ENCODE measurements at regions not wholly inside any gene's neighbourhood (a gene's known extent, or its start where the extent isn't known, plus 50 kb on each side); places are given as distances from the start of the nearest gene placed in this dataset.
A peak's percentile ranks its signal among the peaks of the same experiment; 100 is the strongest.
"Not testable (repeated sequence)": the region's sequence is repeated elsewhere in the genome, so short reads cannot be mapped to it uniquely, and the experiment has no call there.

DNA sequence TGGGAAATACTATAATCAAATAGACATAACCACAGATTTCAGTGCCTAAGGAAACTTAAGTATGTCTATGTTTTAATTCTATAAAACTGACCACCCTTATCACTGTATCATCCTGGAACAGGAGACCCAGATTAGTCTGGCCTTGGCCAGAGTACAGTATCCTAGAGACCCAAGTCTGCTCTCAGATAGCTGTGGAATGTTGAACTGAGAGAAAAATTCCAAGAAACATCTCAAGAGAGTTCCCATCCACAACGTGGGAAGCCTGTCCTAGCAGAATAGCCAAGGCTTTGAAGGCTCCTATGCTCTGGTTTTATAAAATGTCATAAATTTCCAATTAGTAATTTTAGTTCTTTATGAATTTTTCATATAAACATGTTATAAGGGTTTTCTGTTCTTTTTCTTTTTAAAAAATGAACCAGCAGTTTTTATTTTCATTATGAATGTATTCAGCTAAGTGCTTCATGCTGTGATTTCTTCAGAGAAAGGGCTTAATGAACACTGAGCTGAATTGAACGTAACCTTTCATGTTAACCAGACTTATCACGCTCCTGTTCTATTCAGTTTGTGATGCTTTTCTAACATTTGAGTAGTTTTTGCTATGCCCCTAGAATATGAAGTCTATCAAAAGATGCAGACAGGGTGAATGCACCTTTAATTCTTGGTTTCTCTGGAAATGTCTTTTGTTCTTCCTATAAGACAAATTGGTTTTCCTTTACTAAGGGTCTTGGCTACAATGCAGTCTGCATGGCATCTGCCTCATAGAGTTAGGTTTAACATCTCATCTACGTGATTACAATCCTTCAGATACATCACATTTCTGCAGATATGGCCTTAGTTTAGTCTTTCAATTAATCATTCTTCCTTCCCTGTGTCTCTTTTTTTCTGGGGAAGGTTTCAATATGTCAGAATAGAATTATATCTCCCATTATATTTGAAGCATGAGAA lies 230.8 kb downstream of the CYLC2 start:
- TF ChIP-seq, protein P1, sequence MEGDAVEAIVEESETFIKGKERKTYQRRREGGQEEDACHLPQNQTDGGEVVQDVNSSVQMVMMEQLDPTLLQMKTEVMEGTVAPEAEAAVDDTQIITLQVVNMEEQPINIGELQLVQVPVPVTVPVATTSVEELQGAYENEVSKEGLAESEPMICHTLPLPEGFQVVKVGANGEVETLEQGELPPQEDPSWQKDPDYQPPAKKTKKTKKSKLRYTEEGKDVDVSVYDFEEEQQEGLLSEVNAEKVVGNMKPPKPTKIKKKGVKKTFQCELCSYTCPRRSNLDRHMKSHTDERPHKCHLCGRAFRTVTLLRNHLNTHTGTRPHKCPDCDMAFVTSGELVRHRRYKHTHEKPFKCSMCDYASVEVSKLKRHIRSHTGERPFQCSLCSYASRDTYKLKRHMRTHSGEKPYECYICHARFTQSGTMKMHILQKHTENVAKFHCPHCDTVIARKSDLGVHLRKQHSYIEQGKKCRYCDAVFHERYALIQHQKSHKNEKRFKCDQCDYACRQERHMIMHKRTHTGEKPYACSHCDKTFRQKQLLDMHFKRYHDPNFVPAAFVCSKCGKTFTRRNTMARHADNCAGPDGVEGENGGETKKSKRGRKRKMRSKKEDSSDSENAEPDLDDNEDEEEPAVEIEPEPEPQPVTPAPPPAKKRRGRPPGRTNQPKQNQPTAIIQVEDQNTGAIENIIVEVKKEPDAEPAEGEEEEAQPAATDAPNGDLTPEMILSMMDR (IDR thresholded peaks at IDR 0.05; ENCODE audit: poor library complexity, severe bottlenecking): no peak
- H3K27me3 ChIP-seq (ENCODE audit: insufficient read depth, poor library complexity, severe bottlenecking): peaks cover 5% of the 10 kb centered on the region
- peaks cover 3% of the 10 kb centered on the region for H3K4me1 ChIP-seq (ENCODE audit: insufficient read depth, poor library complexity, severe bottlenecking)
- no peak overlapping the region for H3K4me3 ChIP-seq (ENCODE audit: severe bottlenecking)
- DNase-seq (ENCODE audit: low spot score) (no peak), ATAC-seq (ENCODE audit: low read depth) (no peak)
- no peaks in the 10 kb centered on the region for H3K36me3 ChIP-seq (ENCODE audit: low read depth)
- no peak overlapping the region for H3K27ac ChIP-seq (ENCODE audit: poor library complexity, severe bottlenecking)
- H3K9me3 ChIP-seq (ENCODE audit: severe bottlenecking): no peaks in the 10 kb centered on the region

DNA sequence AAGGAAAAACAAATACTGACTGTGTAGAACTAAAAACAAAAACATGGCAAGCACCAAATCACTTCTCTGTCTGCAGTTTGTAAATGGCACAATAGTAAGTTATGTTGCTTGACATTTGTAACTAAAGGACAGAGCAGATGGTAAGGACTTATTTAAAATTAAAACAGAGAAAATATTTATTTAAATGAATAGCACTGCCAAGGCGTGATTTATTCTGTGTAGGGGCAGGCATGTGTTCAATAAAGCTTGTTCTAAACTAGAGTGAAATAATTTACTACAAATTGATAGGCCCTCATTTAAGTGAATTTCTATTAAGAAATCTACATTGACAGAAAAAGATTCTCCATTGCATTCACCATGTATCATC lies 231.5 kb downstream of the CYLC2 start:
- TF ChIP-seq, protein P1 (IDR thresholded peaks at IDR 0.05; ENCODE audit: poor library complexity, severe bottlenecking): no peak
- Histone ChIP-seq H3K27ac (ENCODE audit: poor library complexity, severe bottlenecking) (no peak overlapping the region), H3K36me3 (ENCODE audit: low read depth) (no peaks in the 10 kb centered on the region), H3K4me1 (ENCODE audit: insufficient read depth, poor library complexity, severe bottlenecking) (peaks cover 3% of the 10 kb centered on the region), H3K4me3 (ENCODE audit: severe bottlenecking) (no peak overlapping the region), H3K9me3 (ENCODE audit: severe bottlenecking) (no peaks in the 10 kb centered on the region), H3K27me3 (ENCODE audit: insufficient read depth, poor library complexity, severe bottlenecking) (peaks cover 5% of the 10 kb centered on the region)
- DNase-seq (ENCODE audit: low spot score) (no peak), ATAC-seq (ENCODE audit: low read depth) (no peak)

DNA sequence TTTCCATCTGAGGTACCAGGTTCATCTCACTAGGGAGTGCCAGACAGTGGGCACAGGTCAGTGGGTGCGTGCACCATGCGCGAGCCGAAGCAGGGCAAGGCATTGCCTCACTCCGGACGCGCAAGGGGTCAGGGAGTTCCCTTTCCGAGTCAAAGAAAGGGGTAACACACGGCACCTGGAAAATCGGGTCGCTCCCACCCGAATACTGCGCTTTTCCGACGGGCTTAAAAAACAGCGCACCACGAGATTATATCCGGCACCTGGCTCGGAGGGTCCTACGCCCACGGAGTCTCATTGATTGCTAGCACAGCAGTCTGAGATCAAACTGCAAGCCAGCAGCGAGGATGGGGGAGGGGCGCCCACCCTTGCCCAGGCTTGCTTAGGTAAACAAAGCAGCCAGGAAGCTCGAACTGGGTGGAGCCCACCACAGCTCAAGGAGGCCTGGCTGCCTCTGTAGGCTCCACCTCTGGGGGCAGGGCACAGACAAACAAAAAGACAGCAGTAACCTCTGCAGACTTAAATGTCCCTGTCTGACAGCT lies 242.5 kb downstream of the CYLC2 start:
- ATAC-seq (ENCODE audit: low read depth); DNase-seq (ENCODE audit: low spot score): not testable (repeated sequence)

DNA sequence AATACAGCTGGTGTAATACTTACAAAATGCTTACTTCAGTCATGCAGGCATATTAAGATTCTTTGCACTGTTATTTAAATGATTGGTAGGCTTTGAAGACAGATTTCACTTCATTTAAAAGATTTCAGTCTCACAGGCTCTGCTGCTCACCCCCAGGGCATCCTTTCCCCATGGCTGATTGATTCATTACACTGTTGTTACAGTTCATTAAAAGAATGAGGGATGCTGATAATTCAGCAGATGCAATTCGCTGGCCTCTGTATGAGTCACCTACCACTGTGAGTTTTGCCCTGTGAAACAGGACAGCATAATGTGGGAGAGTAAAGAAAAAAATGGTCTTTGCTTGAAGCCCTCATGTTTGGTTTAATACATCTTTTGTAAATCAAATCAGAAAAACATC lies 246.9 kb downstream of the CYLC2 start:
- DNase-seq (ENCODE audit: low spot score): no peak
- no peaks in the 10 kb centered on the region for H3K36me3 ChIP-seq (ENCODE audit: low read depth)
- H3K27me3 ChIP-seq (ENCODE audit: insufficient read depth, poor library complexity, severe bottlenecking): peaks cover under 1% of the 10 kb centered on the region
- ATAC-seq (ENCODE audit: low read depth): peak; percentile 70
- H3K27ac ChIP-seq (ENCODE audit: poor library complexity, severe bottlenecking): no peak overlapping the region
- TF ChIP-seq, protein P1 (IDR thresholded peaks at IDR 0.05; ENCODE audit: poor library complexity, severe bottlenecking): no peak
- H3K4me1 ChIP-seq (ENCODE audit: insufficient read depth, poor library complexity, severe bottlenecking): no peaks in the 10 kb centered on the region
- no peak overlapping the region for H3K4me3 ChIP-seq (ENCODE audit: severe bottlenecking)
- no peaks in the 10 kb centered on the region for H3K9me3 ChIP-seq (ENCODE audit: severe bottlenecking)

More for the DNA sequence above, 242.5 kb downstream of the CYLC2 start:
- H3K4me3 ChIP-seq (ENCODE audit: severe bottlenecking): peak overlapping the region; percentile 9
- not testable (repeated sequence) for H3K27ac ChIP-seq (ENCODE audit: poor library complexity, severe bottlenecking); H3K9me3 ChIP-seq (ENCODE audit: severe bottlenecking); H3K36me3 ChIP-seq (ENCODE audit: low read depth); H3K27me3 ChIP-seq (ENCODE audit: insufficient read depth, poor library complexity, severe bottlenecking); H3K4me1 ChIP-seq (ENCODE audit: insufficient read depth, poor library complexity, severe bottlenecking)

DNA sequence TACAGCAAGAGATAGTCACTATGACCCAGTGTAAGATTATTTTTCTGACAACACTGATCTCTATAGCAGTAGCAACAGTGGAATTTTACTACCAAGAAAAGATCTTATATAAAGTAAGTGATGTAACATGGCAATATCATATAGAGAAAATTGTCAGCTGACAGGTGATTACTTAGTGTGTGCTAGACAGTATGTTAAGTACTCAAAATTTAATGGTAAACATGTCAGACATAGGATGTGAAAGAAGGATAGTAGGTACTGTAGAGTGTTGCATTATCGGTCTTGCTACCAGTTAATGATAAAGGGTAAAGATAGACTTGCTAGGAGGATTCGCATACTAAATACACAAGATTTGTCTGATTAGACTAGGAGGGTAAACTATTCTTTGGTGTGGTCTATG lies 247.4 kb downstream of the CYLC2 start:
- H3K36me3 ChIP-seq (ENCODE audit: low read depth): no peaks in the 10 kb centered on the region
- H3K4me1 ChIP-seq (ENCODE audit: insufficient read depth, poor library complexity, severe bottlenecking): no peaks in the 10 kb centered on the region
- TF ChIP-seq, protein P1 (IDR thresholded peaks at IDR 0.05; ENCODE audit: poor library complexity, severe bottlenecking): no peak
- no peak overlapping the region for H3K4me3 ChIP-seq (ENCODE audit: severe bottlenecking)
- H3K9me3 ChIP-seq (ENCODE audit: severe bottlenecking): no peaks in the 10 kb centered on the region
- H3K27ac ChIP-seq (ENCODE audit: poor library complexity, severe bottlenecking): no peak overlapping the region
- DNase-seq (ENCODE audit: low spot score): no peak
- ATAC-seq (ENCODE audit: low read depth): no peak
- H3K27me3 ChIP-seq (ENCODE audit: insufficient read depth, poor library complexity, severe bottlenecking): peaks cover 4% of the 10 kb centered on the region

Data from RWPE2 (cell line).